GM20000 (cell line): ENCODE measurements at regions not wholly inside any gene's neighbourhood (a gene's known extent, or its start where the extent isn't known, plus 50 kb on each side); places are given as distances from the start of the nearest gene placed in this dataset.
A peak's percentile ranks its signal among the peaks of the same experiment; 100 is the strongest.
"Not testable (repeated sequence)": the region's sequence is repeated elsewhere in the genome, so short reads cannot be mapped to it uniquely, and the experiment has no call there.

Source experiments
- DNase-seq: peaks from one replicate; pipeline ENCODE4 v3.0.0; 2012; ENCODE audit warnings: low spot score
- TF ChIP-seq, protein P1 (sequence below): IDR thresholded peaks from 2 replicates; pipeline ENCODE4 v1.5.1; 2012; ENCODE audit warnings: mild to moderate bottlenecking, control low read depth; ENCODE audit errors: extremely low read depth, missing control alignments

DNA sequence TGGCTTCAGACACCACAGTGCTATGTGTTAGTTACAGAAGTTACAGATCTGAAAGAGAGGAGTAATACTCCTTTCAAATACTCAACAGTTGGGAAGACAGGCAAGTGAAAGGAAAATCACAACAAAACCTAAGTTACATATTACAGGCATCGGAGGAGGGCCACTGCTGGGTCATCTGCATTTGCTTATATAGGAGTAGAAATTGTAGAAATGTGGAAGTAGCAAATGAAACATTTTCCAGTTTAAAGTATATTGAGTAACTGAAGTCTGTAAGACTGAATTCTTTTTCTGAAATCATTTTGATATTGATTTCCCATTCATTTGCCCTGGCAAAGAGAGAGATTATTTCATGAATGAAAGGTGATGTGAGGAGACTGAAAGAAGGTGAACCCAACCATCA lies 201.7 kb downstream of the SPRY1 start:
- no peak for DNase-seq

DNA sequence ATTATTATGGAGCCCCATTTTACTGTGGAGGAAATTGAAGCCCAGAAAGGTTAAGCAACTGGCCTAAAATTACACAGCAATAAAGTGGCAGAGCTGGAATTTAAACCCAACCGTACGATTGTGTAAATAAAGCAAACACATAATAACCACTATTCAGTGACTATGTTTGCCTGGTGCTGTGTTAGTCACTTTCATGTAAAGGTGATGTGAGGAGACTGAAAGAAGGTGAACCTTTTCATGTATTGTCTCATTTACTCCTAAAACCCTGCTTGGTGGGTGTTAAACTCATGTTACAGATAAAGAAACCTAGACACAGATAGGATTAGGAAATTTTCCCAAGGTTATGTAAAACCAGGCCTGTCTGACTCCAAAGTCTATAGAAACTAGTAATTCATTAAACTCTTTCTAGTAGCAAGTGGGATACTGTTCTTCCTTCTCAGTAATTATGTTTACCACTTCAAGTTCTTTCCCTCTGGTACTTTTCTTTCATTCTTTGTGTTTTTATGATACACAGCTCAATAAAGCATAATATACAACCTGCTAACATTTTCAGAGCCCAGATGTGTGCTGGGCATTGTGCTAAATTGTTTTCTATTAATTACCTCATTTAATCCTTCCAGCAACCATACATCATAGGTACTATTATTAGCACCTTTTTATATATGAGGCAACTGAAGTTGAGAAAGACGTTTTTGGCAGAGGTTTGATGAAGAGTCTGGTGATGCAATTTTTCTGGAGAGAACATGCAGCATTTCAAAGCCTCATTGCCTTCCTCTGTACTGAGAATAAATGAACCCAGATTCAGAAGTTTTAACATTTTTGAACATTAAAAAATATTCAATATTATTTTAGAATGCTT lies 202.7 kb downstream of the SPRY1 start:
- DNase-seq, result no peak
- TF ChIP-seq, protein P1, sequence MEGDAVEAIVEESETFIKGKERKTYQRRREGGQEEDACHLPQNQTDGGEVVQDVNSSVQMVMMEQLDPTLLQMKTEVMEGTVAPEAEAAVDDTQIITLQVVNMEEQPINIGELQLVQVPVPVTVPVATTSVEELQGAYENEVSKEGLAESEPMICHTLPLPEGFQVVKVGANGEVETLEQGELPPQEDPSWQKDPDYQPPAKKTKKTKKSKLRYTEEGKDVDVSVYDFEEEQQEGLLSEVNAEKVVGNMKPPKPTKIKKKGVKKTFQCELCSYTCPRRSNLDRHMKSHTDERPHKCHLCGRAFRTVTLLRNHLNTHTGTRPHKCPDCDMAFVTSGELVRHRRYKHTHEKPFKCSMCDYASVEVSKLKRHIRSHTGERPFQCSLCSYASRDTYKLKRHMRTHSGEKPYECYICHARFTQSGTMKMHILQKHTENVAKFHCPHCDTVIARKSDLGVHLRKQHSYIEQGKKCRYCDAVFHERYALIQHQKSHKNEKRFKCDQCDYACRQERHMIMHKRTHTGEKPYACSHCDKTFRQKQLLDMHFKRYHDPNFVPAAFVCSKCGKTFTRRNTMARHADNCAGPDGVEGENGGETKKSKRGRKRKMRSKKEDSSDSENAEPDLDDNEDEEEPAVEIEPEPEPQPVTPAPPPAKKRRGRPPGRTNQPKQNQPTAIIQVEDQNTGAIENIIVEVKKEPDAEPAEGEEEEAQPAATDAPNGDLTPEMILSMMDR, result no peak

More for the DNA sequence above, 201.7 kb downstream of the SPRY1 start:
- TF ChIP-seq, protein P1, result no peak

DNA sequence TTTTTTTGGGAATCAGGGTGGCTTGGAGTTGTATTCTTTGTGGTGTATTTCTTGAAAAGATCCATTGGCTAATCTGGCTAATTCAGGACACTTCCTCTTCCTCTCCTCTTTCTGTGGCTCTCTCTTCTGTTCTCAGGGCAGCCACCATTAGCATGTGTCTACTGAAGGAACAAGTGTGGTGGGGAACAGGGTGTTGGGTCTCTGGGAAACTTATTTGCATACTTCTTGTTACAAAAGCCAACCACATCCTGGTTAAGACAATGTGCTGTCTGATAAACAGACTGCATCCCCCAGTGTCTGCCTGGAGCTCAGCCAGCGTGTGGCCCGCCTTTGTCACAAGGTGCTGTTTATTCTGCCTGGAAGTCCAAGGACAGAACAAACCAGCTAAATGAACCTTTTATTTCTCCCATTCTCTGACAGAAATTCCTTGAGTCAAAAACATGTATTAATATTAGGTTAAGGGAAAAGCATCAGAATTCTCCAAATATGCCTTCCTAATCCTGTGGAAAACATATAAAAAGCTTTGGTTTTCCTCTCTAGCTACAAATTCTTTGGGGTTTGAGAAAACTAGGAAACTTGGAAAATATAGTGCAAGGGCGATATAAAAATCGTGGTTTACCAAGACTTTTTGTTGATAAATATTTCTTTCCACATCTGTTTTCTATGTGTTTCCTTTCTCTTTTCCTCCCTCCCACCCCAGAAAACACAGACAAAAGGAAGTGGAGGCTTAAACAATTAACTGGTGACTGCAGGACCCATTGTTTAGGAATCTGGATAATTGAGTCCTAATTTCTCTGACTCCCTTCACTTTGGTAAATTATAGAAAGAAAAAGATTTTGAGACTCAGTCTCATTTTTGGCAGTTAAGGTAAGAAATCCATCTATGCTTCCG lies 203.6 kb downstream of the SPRY1 start:
- peak; percentile 63 for DNase-seq

DNA sequence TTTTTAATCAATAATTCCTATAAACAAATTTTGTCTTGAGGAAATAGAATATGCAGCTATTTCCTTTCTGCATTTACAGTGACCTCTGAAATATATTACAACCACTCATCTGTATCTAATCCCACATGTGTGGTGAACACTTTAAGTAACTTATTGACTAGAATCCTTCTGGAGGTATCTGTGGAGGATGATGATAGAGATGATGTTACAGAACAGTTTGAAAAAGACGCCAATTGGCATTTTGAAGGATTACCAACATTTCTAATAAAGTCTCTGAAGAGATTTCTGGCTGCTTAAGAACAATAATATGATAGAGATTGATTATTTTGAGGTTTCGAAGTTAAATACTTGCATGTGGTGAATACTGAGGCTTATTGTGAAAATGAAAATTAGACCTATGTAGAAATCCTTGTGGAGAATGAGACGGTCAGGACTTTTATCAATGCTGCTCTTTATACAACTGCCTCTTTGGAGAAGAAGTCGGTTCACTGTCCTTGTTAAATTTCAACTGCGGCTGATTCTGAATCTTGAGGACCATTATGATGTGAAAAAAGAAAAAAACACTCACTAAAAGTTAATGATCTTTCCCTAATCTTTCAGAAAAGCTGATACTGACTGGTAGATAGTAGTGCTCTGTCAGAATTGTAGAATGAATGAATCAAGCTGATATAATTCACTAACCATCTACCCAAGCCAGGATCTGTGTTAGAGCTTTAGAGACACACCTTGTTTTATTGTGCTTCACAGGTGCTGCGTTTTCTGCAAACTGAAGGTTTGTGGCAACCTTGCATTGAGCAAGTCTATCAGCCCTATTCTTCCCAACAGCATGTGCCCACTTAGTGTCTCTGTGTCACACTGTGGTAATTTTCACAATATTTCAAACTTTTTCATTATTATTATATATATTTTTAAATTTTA lies 204.7 kb downstream of the SPRY1 start:
- DNase-seq, result no peak
- TF ChIP-seq, protein P1, result no peak

More for the DNA sequence above, 203.6 kb downstream of the SPRY1 start:
- TF ChIP-seq, protein P1, result no peak

DNA sequence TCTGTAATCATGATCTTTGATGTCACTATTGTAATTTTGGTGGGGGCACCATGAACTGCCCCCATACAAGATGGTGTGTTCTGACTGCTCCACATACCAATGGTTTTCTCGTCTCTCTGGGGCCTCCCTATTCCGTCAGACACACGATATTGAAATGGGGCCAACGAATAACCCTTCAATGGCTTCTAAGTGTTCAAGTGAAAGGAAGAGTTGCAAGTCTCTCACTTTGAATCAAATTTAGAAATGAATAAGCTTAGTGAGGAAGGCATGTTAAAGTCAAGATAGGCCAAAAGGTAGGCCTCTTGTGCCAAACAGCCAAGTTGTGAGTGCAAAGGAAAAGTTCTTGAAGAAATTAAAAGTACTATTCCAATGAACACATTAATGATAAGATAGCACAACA lies 205.4 kb downstream of the SPRY1 start:
- TF ChIP-seq, protein P1, result no peak
- DNase-seq, result no peak

DNA sequence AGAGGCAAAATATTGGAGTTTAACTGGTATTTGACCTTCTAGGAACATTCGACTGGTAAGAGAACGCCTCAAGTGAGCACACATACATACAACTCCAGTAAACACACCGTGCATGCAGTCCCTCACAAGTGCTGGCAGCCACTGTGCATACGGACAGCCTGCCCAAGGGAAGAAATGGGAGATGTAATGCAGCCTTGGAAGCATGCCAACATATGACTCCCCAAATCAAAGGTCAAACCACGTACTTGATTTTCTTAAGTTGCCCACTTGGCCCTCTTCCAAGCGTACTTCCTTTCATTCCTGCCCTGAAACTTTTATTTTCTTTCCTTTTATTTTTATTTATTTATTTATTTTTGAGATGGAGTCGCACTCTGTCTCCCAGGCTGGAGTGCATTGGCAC lies 206.6 kb downstream of the SPRY1 start:
- no peak for DNase-seq
- TF ChIP-seq, protein P1, result no peak

DNA sequence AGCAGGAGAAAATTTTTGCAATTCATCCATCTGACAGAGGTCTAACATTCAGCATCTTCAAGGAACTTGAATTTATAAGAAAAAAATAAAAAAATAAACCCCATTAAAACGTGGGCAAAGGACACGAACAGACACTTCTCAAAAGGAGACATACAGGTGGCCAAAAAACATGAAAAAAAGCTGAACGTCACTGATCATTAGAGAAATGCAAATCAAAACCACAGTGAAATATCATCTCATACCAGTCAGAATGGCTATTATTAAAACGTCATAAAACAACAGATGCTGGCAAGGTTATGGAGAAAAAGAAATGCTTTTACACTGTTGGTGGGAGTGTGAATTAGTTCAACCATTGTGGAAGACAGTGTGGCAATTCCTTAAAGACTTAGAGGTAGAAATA lies 209.2 kb downstream of the SPRY1 start:
- DNase-seq, result not testable (repeated sequence)
